ENCODE measurements at regions not wholly inside any gene's neighbourhood (a gene's known extent, or its start where the extent isn't known, plus 50 kb on each side); places are given as distances from the start of the nearest gene placed in this dataset.

DNA sequence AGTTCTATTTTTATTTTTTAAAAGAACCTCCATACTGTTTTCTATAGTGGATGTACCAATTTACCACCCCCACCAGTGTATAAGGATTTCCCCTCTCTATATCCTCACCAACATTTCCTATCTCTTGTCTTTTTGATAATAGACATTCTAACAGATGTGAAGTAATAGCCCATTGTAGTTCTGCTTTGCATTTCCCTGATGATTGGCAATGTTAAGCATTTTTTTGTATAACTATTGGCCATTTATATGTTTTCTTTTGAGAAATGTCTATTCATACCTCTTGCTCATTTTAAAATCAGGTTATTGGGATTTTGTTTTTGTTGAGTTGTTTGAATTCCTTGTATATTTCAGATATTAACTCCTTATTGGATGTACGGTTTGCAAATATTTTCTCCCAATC lies 251.1 kb upstream of the HTR2C start:
- DNase-seq (ENCODE audit: low spot score), result no peak

DNA sequence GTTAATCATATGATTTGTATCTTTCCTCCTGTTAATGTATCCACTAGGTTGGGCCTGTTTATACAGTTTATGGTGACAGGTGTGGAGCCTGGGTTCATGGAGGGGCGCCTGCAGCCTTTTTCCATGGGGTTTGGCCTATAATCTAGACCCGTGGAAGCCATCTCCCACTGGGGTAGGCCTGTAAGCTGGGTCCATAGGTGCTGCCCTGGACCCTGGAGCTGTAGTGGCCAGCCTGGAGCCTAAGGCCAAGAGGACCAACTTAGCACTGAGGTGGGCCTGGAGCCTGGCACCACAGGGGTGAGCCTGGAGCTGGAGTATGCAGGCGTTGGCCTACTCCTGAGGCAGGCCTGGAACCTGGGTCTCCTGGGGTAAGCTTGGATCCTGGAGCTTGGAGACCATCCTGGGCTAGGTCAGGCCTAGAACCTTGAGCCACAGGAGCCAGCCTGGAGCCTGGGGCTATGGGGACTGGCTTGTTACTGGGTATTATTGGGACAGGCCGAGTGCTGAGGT lies 249.4 kb upstream of the HTR2C start:
- DNase-seq (ENCODE audit: low spot score), result no peak

DNA sequence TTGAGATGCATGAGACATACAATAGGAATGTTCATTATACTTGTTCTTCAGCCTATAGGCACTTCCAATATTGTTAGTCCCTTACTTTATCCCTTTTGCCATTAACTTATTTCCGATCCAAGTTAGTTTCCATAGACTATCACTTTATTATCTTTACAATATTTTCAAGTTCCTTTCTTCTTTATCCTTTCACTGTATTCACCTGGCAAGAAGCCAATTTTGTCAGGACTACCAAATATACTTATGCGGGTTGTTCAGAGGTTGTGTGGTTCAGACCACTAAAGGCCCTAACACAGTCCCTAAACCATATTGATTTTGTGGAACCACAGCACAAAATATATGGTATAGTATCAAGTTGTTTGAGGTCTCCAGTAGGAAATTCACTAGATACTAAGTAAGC lies 245.0 kb upstream of the HTR2C start:
- no peak for DNase-seq (ENCODE audit: low spot score)

DNA sequence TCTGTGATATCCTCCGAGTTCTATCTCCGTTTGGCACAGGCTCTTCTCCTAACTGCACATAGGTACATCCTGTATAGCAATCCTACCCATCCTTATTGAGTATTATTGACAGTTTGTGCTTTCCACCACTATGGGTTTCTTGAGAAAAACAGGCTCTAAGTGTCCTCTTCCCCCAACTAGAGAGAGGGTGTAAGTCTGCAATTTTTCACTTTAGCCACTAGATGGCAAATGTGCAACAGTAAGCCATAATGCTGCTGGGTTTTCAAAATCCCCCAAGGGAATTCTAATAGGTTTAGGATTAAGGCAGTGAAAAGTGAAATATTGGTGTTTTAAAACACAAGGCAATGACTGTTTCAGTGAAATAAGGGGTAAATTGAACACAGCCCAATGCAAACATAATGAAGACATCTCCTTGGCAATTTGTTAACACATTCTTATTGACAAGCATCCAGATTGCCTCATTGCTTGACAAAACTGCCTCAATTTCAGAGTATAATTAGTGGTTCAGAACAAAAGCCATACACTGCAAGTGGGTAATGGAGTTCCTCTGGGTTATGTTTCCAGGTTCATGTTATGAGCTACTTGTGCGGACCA lies 239.0 kb upstream of the HTR2C start:
- peak; percentile 6 for DNase-seq (ENCODE audit: low spot score)

DNA sequence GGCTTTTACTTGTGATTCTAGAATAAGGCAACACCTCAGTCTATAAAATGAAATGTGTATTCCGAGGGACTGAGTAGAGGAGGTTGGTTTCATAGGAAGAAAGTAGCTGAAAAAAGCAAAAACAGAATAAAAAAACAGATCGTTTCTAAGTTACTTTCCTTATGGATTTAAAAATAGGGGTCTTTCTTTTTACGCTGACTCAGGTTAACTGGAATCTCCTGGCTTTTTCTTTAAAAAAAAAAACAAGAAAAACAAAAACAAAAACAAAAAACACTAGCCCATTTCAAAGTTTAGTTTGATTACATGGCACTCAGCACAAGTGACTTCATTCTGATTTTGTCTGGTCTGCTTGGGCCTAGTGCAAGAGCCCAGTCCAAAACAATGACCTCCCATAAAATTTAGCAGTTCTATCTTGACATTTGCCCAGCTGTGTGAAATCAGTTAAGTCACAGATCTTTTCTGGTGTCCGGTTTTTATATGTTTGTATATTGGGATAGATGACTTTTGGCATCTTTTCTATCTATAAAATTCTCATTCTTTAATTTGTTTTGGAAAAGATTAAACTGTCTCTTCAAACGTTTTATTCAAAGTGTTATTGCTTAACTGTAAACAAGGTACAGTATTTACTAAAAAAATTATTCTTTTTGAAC lies 222.7 kb upstream of the HTR2C start:
- DNase-seq (ENCODE audit: low spot score), result no peak

DNA sequence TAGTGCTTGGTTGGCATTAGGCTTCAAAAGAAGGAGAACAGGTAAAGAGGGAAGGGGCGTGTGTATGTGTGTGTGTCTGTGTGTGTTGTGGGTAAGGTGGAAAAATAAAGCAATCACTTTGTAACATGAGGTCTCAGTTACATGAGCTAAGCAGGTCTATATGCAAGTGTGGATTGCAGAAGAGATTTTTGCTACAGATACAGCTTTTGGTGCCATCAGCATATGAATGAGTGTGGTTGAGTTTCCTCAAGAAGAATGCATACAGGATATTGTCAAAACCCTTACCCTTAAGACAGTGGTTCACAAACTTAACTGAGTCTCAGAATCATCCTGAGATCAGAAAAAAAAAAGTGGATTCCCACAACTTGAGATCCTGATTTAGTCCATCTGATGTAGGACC lies 220.5 kb upstream of the HTR2C start:
- no peak for DNase-seq (ENCODE audit: low spot score)

DNA sequence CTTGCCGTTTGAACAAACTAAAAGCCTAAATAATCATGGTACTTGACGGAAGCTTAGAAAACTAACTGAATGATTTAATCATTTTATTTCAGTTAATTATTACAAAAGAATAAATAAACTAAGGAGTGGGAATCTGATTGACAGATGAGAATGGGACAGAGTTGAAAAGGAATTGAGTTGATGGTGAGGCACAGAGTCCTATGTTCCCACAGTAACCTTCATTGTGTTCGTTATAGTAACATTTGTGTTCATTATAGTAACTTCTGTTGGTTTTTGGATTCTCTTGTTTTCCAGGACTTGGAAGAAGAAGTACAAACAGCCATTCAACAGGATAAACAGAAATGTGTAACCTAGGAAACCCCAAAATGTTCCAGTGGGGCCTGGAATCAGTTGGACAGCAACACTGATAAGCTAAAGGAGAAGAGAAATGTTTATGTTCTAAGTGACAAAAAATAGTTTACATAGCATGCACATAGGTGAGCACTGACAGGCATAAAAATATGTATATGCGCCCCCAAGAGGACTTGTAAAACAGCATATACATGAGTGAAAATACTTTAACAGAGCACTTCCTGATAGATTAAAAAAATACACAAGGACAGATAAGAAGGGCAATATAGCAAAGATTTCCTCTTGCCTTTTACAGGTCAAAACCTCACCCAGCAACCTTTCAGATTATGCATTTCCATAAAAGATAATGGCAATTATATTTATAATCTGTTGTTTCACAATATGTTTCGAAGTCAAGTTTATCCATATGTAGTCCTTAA lies 218.6 kb upstream of the HTR2C start:
- no peak for DNase-seq (ENCODE audit: low spot score)

DNA sequence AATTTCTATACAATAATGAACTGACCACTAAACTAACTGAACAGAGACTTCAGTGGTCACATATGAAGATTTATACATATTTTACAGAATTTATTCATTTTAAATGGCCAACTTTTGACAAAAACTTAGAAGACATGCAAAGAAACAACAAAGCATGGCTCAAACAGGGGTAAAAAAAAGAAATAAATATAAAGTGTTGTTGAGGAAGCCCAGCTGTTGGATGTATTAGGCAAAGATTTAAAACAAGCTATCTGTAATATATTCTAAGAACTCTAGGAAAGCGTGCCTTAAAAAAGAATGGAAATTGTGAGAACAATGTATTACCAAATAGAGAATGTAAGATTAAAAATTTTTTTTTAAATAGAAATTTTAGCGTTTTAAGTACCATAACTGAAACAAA lies 210.9 kb upstream of the HTR2C start:
- DNase-seq (ENCODE audit: low spot score), result no peak

DNA sequence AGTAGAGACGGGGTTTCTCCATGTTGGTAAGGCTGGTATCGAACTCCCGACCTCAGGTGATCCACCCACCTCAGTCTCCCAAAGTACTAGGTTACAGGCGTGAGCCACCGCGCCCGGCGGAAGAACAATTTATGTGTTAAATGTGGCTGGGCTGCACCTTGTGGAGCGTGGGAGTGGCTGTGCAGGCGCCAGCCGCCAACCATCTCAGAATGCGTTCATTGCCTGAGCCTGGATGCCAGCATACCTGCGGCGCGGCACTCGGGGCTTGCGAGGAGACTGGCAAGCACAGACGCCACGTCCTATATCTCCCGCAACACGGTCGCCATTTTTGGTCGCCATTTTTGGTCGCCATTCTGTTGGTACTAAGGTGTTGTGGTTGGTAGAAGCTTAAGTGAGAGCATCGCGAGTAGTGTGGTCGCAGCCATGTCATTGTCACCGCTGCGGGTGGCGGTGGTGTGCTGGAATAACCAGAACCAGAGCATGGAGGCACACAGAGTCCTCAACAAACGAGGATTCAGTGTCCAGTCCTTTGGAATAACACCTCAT lies 193.6 kb upstream of the HTR2C start:
- DNase-seq (ENCODE audit: low spot score), result no peak
